T1000 (cell line): ENCODE measurements at regions not wholly inside any gene's neighbourhood (a gene's known extent, or its start where the extent isn't known, plus 50 kb on each side); places are given as distances from the start of the nearest gene placed in this dataset.

Source experiments
- DNase-seq: peaks from one replicate; lab custom pipeline; 2025; ENCODE audit warnings: mixed read lengths; lab: John Stamatoyannopoulos, UW

GRCh38 chr3:176554791-176555654 lies 642.3 kb downstream of the TBL1XR1 start:
- DNase-seq, result no peak

GRCh38 chr3:176554264-176554663 lies 643.0 kb downstream of the TBL1XR1 start:
- DNase-seq, result no peak

- no peak for DNase-seq
Measured at GRCh38 chr3:176526942-176527341, 670.3 kb downstream of the TBL1XR1 start.

GRCh38 chr3:176526225-176526624 lies 671.1 kb downstream of the TBL1XR1 start:
- DNase-seq, result no peak

- DNase-seq, result no peak
Measured at GRCh38 chr3:176523114-176523513, 674.2 kb downstream of the TBL1XR1 start.

- DNase-seq, result no peak
Measured at GRCh38 chr3:176522436-176522835, 674.8 kb downstream of the TBL1XR1 start.

GRCh38 chr3:176521531-176522175 lies 675.6 kb downstream of the TBL1XR1 start:
- DNase-seq, result no peak

GRCh38 chr3:176514297-176514696 lies 683.0 kb downstream of the TBL1XR1 start:
- peak; percentile 20 for DNase-seq

GRCh38 chr3:176513604-176514003 lies 683.7 kb downstream of the TBL1XR1 start:
- no peak for DNase-seq

- DNase-seq, result no peak
Measured at GRCh38 chr3:176512037-176512436, 685.2 kb downstream of the TBL1XR1 start.

- no peak for DNase-seq
Measured at GRCh38 chr3:176510097-176510496, 687.2 kb downstream of the TBL1XR1 start.

GRCh38 chr3:176505878-176506621 lies 691.2 kb downstream of the TBL1XR1 start:
- DNase-seq, result no peak

- no peak for DNase-seq
Measured at GRCh38 chr3:176491084-176491483, 706.2 kb downstream of the TBL1XR1 start.

- DNase-seq, result no peak
Measured at GRCh38 chr3:176490357-176490756, 706.9 kb downstream of the TBL1XR1 start.

GRCh38 chr3:176479248-176479647 lies 718.0 kb downstream of the TBL1XR1 start:
- DNase-seq, result no peak

GRCh38 chr3:176469694-176470205 lies 727.5 kb downstream of the TBL1XR1 start:
- no peak for DNase-seq

GRCh38 chr3:176463610-176464009 lies 733.7 kb downstream of the TBL1XR1 start:
- DNase-seq, result no peak

GRCh38 chr3:176447369-176447768 lies 749.9 kb downstream of the TBL1XR1 start:
- no peak for DNase-seq

- DNase-seq, result no peak
Measured at GRCh38 chr3:176442326-176442725, 755.0 kb downstream of the TBL1XR1 start.

- DNase-seq, result no peak
Measured at GRCh38 chr3:176439729-176440128, 757.6 kb downstream of the TBL1XR1 start.

GRCh38 chr3:176431991-176432390 lies 765.3 kb downstream of the TBL1XR1 start:
- DNase-seq, result no peak

GRCh38 chr3:176431038-176431418 lies 766.3 kb downstream of the TBL1XR1 start:
- DNase-seq, result no peak
